ENCODE measurements at regions not wholly inside any gene's neighbourhood (a gene's known extent, or its start where the extent isn't known, plus 50 kb on each side); places are given as distances from the start of the nearest gene placed in this dataset.

DNA sequence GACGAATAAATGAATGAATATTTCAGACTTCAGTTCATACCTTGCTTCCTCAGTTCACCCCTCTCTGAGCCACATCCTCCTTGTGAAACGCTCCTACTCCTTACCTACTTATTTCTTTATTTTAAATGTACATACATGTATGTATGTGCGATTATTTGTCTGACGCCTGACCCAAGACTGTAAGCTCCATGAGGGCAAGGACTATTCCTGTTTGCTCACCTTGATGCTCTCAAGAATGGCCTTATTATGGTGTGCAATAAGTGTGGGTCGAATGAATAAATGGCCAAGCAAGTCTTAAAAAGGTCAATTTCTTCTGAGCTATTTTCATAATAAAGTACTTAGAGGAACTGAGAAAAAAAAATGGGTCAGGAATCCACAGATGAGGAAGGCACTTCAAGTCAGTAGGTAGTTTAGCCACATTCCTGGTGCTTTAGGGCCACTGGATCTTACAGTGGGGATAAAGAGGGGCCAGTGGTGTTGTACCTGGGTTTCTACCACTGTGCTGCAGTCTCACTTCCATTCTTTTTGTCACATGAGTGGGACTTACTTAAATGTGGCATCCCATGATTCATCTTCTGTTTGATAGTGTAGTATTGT, 74.7 kb downstream of the SDC1 start:
- no peak for DNase-seq

DNA sequence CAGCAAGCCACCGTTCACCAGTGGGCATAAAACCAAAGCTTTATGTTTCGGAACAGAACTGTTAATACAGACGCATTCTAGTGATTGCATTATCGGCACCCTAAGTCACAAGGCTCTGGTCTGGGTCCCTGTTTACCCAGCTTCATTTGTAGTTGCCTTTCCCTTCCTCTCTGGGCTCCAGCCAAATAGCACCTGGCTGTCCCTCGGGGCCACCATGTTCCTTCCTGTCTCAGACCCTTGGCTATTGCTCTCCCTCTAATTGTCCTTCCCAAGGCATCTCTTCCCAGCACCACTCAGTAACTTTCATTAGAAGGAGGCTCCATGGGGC, 75.3 kb downstream of the SDC1 start:
- DNase-seq: no peak

DNA sequence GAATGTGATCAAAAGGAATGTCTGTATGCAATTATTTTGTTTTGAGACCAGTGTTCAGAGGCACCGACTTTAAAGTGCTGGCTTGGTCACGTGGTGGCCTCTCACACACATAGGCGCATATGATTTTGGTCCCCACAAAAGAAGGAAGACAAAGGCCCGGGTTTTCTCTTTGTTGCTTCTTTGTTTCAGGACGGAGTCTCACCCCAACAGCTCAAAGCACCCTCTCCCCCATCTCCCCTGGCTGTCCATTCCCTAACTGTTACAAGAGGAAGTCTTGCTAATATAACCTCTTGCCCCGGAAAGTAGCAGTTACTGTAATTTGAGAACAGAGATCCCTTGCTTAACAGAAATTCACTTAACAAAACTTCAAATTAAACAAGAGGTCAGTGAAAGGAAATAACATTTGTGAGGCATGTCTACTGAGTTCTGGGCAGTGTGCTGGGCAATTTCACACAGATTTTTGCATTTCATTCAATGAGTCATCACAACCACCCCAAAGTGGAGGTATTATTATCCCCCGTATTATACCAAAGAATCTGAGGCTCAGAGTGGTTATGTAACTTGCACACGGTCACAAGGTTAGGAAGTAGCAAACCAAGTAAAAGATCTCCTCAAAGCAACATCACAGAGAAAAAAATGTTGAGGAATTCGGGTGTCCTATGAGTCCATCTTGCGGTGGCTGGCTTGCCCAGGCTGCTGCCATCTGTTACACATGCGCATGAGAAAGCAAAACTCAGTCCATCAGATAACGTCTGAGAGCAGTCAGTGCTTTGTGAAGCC, 75.8 kb downstream of the SDC1 start:
- no peak for DNase-seq

DNA sequence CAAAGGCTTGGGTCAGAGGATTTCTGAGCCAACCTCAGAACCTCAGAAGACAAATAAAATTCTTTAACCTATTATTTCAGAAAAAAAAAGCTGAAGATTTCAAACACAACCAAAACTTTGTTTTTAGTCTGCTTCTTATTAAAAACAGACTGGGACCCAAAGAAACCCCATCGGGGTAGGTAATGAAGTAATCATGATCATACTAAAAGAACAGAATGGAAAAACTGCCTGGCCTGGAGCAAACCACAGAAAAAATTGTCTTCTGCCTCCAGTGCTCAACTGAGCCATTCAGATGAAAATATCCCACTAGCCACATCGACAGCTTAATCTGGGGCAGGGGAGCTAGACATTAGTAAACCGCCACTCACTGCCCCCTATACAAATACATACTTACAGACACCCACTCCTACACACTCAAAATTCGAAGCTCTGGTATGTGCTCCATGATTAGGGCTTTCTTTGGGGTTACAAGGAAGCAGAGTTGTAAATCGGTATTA, 76.5 kb downstream of the SDC1 start:
- DNase-seq: no peak

DNA sequence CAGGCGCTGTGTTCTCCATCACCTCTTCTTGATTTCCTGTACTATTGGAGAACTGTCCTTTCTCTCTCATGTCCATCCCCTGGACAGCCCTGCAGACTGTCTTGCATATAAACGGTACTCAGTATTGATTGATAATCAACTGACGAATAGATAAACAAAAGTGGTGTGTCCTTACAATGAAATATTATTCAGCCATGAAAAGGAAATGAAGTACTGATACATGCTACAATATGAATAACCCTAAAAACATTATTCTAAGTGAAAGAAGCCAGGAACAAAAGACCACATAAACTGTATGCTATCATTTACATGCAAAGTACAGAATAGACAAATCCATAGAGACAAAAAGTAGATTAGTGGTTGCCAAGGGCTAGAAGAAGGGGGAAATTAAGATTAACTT, 77.6 kb downstream of the SDC1 start:
- DNase-seq: no peak

DNA sequence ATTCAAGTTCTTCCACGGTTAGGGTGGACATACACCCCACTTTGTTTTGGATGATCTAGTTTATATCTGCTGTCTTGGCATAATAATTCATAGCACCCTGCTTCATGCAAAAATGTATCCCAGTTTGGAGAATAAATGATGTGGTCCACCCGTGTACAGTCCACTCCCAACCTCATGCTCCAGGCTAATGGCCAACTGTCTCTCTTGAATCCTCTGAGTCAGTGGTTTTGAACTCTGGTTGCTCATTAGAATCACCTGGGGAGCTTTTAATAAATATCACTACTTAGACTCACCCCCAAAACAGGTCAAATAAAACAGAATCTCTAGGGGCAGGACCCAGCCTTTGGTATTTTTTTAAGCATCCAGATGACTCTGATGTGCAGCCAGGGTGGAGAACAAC, 78.5 kb downstream of the SDC1 start:
- no peak for DNase-seq

DNA sequence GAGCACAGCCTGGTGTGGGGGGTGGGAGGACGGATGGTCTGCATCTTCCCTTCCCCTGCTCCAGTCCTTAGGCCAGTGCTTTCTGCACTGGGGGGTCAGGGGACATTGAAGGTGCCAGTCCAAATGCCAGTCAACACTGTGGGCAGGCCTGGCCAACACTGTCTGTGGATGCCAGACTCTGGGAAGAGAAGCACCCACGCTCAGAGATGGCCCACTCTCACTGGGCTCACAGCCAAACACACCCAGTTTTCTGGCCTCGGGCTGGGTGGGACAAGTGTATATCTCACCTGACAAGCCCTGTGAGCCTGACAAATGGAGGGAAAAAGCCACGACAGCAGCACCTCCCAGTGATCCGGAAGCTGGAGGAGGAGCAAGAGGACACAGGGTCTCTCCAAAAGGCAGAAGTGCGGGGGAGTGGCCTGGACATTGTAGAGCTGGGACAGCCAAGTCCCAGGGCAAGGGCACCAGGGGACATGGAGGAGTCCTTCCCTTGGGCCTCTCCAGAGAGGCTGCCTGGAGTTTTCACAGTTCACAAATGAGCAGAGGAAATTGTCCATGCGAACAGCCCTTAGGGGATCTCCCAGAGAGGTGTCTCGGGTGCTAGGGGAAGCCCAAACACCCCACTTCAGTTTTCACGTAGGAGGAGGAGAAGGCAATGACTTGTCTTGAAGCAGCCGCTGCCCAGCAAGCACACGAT, 79.3 kb downstream of the SDC1 start:
- no peak for DNase-seq

DNA sequence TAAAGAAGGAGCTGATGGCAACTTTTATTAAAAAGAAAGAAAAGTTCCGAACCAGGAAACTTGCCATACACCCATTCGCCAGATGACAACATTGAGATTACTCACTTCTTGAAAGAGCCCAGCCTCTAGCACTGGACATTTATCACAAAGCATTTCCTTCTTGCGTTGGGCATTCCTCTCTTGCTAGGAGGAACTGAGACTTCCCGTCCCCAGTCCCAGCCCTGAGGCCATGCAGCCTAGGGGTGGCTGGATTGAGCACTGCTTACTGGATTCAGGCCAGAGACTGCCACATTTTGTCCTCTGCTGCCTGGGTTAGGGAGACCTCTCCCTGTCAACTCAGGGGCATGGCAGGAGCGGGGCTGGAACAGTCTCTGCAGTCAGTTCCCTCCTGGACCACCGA, 80.1 kb downstream of the SDC1 start:
- no peak for DNase-seq

DNA sequence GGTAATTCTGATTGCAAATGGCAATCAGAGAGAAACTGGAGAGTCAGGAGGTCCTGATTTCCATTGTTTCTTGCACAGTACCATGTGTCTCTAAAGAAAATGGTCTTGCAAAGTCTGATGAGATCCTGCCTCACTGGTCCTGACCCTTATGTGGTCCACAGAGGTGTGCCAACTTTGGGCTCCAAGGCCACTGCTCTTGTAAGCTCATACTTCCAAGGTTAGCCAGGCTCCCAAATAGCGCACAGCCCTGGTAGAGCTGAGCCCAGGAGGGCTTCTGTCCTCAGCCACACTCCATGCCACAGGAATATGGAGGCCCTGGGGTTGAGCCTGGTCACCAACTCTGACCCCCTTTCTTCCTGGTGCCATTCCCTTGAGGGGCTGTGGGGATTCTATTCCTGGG, 80.7 kb downstream of the SDC1 start:
- DNase-seq: no peak

DNA sequence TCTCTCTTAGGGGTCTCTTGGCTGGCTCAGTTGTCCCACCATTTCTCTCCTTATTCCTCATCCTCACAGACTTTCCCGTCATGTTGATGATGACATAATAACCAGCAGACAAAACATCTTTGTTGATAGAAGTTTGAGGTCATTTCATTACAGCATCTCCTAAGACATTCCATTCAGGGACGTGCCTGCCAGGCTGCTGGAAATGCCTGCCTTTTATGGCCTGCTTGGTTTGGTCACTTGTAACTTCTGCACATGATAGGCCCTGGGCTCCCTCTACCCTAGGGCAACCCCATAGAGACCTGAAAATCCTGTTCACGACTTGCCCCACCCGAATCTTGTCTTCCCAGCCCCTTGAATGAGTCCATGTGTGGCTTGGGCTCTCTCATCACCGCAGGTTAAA, 81.7 kb downstream of the SDC1 start:
- no peak for DNase-seq

DNA sequence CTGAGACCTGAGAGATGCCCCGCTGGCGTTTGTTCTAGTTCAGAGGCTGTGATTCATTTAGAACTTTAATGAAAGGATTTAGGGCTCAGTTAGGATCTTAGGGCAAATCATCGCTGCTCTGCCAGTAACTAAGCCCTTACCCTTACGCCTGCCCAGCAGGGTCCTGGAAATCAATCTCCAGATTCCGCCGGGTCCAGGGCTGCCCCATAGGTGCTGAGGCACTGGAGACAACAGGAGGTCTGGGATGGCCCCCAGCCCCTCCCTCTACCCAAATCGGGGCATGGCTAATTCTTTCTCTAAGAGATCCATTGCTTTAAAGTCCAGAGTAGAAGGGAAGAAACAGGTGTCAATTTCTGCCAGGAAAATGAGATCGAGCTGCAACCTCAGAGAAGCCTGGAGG, 83.1 kb downstream of the SDC1 start:
- DNase-seq: no peak

DNA sequence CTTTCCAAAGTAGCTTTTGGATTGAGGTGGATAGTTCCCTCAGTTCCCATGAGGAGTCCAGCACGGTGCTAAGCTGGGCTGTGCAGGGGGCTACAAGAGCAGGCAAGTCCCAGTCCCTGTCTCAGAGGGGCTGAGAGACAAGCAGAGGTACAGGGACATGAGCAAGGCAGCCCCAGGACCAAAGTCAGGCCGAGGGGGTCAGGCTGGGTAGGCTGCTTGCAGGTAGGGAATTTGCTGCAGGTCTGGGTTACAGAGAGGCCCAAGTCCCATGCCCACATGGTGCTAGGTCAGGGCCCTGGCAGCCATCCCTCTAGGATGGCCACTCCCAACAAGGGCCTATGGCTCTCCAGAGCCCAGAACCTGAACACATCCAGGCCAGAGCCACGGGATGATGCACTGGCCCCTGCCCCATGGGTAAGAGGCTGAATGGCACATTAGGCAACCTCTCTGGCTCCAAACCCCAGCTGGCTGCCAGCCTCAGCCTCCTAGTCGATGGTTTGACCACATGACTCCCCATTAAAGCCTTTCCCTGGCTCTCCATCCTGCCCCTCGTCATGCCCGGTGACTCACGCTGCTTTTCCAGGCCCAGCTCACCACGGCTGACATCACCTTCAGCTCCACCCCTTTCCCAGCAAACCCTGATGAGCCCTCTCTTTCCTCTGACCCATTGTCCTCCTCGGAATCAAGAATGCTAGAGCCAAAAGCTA, 83.7 kb downstream of the SDC1 start:
- peak in 5 of 56 donors; percentile 13 to 58 (median 25) for DNase-seq

DNA sequence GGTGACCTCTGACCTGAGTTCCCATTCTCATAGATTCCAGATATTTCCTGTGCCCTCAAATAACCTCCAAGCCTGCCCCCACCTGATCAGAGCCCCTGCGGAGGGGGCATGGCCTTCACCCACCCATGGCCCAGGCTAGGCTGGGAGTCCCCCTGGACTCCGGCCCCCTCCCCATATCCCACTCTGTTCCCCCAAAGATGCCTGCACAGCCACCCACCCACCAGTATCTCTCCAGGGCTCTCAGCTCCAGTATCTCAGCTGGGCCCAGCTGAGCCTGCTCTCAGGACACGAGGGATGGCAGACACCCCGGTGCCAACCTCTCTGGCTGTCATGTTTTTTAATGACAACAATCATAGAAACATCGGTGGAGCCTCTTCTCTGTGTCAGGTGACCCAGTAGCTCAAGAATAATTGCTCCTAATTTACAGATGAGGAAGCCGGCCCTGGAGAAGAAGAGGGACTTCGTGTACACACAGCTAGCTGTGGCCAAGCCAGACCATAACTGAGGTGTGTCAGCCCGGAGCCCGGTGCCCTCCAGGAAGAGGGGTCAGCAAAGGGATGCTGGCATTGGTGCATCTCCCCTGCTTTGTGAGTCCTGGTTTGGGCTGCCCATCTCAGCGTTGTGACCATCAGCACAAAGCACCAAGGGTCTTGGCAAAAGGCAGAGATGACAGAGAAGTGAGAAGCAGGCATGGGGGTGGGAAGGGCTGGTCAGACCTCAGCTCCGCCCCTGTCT, 84.4 kb downstream of the SDC1 start:
- DNase-seq: no peak

DNA sequence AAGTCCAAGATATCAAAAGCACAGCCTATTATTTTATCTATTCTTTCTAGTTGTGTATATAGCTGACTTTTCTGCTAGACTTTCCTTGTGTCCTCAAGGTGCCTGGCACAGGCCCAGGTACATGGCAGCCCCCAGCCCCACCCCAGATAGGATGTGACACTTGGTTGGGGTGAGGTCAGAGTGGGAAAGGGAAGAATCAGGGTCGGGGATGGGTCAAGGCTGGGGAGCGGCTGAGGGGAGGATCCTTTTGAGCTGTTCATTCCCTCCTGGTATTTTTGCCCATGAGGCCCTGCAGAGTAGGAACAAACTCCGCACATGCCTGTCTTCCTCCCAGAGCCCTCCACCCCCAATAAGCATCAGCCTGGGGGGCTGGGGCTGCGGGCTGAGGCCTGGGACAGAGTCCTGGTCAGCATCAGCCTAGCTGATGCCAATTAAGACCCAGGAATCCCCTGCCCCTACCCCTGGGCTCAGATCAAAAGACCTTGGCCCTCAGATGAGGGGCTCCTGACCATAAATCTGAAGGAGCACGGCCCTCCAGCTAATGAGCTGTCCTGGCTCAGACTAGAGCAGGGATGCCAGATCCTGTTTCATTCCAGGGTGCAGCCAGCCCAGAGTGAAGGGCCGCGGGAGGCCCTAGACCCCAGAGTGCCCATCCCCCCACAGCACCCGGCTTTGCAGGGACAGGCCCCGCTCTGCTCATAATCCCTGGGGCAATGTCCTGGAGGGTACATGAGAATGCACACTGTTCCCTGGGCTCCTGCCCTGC, 85.3 kb downstream of the SDC1 start:
- no peak for DNase-seq

DNA sequence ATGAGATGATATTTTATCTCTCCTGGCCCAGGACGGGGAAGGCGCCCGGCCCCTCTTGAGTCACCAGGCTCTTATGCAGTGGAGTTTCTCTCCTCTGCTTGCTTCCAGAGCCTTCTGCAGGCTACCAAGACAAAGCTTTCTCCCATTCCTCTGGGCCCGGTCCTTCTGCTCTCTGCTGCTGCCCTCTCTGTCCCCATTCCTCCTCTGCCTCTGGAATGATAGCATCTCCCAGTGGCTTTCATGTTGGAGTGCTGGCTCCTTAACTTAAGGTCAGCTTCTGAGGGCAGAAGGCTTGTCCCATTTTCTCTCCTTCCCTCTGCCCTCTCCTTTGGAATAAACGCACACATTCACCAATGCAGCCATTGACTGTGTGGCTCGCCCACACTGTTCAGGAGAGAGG, 86.2 kb downstream of the SDC1 start:
- DNase-seq: no peak

DNA sequence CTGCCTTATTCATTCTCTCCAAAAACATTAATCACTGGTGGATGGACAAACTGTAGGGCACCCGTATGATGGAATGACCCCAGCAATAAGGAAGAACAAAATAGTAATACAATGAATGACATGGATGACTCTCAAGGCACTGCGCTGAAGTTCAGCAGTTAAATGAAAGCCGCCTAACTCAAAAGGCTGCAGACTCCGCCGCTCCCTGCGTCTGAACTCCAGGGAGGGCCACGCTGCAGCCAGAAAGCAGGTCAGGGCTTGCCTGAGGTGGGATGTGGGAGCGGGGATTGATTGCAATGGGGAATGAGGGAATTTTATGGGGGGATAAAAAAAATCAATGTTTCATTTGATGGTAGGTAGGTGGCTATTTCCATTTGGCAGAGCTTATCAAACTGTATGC, 86.5 kb upstream of the LAPTM4A start:
- DNase-seq: no peak

DNA sequence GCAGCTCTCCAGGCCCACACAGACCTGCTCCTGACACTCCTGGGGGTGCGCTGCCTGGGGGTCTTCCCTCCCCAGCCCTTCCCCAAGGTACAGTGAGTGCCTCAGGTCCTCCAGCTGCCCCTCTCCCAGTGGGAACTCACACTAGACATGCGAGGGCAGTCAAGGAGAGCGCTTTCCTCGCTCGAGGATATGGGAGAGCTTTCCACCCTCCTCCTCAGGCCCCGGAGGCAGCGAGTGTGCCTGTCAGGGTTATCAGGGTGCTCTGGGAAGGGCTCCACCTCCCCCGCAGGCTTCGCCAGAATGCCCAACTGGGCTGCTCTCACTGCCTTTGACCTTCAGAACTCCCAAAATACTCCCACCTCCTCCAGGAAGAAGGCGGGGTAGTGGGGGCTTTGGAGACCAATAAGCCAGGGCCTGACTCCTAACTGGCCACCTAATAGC, 85.7 kb upstream of the LAPTM4A start:
- DNase-seq: no peak

DNA sequence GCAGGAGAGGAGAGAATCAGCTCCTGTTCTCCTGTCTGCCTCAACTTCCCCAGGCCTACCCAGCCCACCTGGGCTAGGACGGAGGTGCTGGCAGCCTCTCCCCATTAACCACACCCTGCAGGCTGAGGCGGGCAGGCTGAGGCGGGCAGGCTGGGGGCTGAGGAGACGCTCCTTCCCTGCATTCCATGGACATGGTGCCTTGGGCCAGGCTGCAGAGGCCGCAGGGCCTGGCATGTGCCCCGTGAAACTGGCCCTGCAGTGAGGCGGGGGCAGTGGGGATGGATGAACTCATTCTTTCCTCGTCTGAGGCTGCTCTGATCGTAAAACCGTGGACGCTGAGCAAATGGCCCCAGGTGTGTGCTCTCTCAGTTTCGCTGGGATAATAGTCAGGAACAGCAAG, 84.7 kb upstream of the LAPTM4A start:
- no peak for DNase-seq

DNA sequence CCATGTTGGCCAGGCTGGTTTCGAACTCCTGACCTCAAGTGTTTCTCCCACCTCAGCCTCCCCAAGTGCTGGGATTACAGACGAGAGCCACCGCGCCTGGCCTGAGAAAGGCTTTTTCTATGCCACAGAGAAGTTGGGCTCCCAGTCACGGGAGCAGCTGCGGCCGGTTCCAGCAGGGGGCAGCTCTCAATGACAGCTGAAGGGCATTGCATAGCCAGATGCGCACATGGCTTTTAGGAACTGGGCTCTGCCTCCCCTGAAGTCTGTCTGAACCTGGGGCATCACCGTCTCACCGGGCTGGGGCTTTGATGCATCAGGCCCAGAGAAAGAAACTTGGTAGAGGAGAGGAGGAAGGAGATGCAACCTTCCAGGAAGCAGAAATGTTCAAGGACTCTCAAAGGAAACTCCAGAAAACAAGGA, 84.2 kb upstream of the LAPTM4A start:
- peak in 27 of 56 donors; percentile 4 to 68 (median 15) for DNase-seq

DNA sequence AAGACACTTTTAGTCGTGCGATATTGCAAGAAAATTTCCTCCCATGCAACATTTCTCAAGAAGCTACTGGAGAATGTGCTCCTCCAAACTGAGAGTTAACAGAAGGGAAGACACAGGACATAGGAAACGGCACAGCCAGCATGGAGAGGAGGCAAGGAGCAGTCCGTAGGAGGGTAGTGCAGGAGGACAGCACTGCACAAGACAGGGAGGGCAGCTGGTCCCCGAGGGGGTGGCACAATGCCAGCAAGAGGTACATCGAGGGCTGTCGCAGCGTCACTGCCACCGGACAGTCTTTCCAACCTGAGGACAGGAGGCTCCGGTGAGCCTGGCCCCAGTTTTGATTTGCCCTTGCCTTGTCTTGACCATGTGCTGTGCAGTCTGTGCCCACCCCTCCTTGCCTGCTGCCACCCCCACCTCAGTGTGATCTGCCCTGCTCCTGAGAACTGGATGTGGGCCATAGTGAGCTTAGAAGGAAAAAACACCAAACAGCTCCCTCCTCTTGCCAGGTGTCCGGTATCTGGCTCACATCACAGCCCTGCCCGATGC, 81.6 kb upstream of the LAPTM4A start:
- no peak for DNase-seq
